Stomach (tissue), 4 donors: ENCODE measurements at regions not wholly inside any gene's neighbourhood (a gene's known extent, or its start where the extent isn't known, plus 50 kb on each side); places are given as distances from the start of the nearest gene placed in this dataset.

Experiments used
- POLR2A ChIP-seq, 4 donors: fragments of 450-650 bp; IDR thresholded peaks; one replicate each; pipeline ENCODE4 v1.6.1; 2016; ENCODE audit warnings: antibody characterized with exemption in 4 of 4, control low read depth in 2 of 4, mild to moderate bottlenecking in 1 of 4, moderate library complexity in 1 of 4
- POLR2AphosphoS5 ChIP-seq, 3 donors: sonication (generic); formaldehyde crosslinking; IDR thresholded peaks; one replicate each; pipeline ENCODE4 v1.6.1; 2016; ENCODE audit warnings: antibody characterized with exemption in 3 of 3

GRCh38 chr4:55749666-55750065 lies 69.9 kb upstream of the EXOC1L start:
- TF ChIP-seq POLR2AphosphoS5 (IDR thresholded peaks at IDR 0.05) (no peak), POLR2A (IDR thresholded peaks at IDR 0.05) (no peak)
